Calu3 (cell line): ENCODE measurements at regions not wholly inside any gene's neighbourhood (a gene's known extent, or its start where the extent isn't known, plus 50 kb on each side); places are given as distances from the start of the nearest gene placed in this dataset.

Source experiments
- BruUV-seq: library from RNA; stranded (reverse); fragments of 400-500 nt; replicated peaks from 2 replicates; lab custom pipeline; 2021; lab: Mats Ljungman, UMichigan
- CTCF ChIA-PET: fragments of 300-600 bp; sonication (Branson Sonifier 250); formaldehyde crosslinking; loops from one replicate; lab custom pipeline; 2022; ENCODE audit warnings: antibody characterized with exemption; lab: Charles Lee
- DNase-seq: peaks from one replicate; pipeline ENCODE4 v3.0.0; 2022
- H3K27ac Mint-ChIP-seq: one replicate; pipeline ENCODE4 v1.8.0; 2022; ENCODE audit warnings: mixed read lengths; ENCODE audit not compliant: unreplicated experiment
- H3K27me3 Mint-ChIP-seq: one replicate; pipeline ENCODE4 v1.8.0; 2022; ENCODE audit warnings: mixed read lengths; ENCODE audit not compliant: unreplicated experiment
- H3K36me3 Mint-ChIP-seq: one replicate; pipeline ENCODE4 v1.8.0; 2022; ENCODE audit warnings: mild to moderate bottlenecking, moderate library complexity, mixed read lengths; ENCODE audit not compliant: insufficient read depth, unreplicated experiment
- H3K4me1 Mint-ChIP-seq: one replicate; pipeline ENCODE4 v1.8.0; 2022; ENCODE audit warnings: mild to moderate bottlenecking, low read depth, mixed read lengths; ENCODE audit not compliant: unreplicated experiment
- H3K4me3 Mint-ChIP-seq: one replicate; pipeline ENCODE4 v1.8.0; 2022; ENCODE audit warnings: mild to moderate bottlenecking, low read depth, moderate library complexity, mixed read lengths; ENCODE audit not compliant: unreplicated experiment
- H3K9me3 Mint-ChIP-seq: one replicate; pipeline ENCODE4 v1.8.0; 2022; ENCODE audit warnings: low read depth, mixed read lengths; ENCODE audit not compliant: unreplicated experiment
- CTCF ChIP-seq: fragments of 200-600 bp; IDR thresholded peaks from one replicate; pipeline ENCODE4 v1.8.0; 2022; ENCODE audit warnings: antibody characterized with exemption; ENCODE audit not compliant: unreplicated experiment
- intact Hi-C: fragments of 100-400 bp; cut with micrococcal nuclease; formaldehyde crosslinking; loops from one replicate; pipeline ENCODE4 v1.10.0; 2022; ENCODE audit not compliant: unreplicated experiment

- H3K9me3 Mint-ChIP-seq, result no peaks in the 10 kb centered on the region
- H3K36me3 Mint-ChIP-seq, result no peaks in the 10 kb centered on the region
- no TSS peak for BruUV-seq
- intact Hi-C loops, result no loop called here
- CTCF ChIA-PET, result no interaction called here
- no peaks in the 10 kb centered on the region for H3K4me1 Mint-ChIP-seq
- no peak overlapping the region for H3K4me3 Mint-ChIP-seq
- no peak for TF ChIP-seq CTCF
- no peak for DNase-seq
- H3K27me3 Mint-ChIP-seq, result no peaks in the 10 kb centered on the region
- H3K27ac Mint-ChIP-seq, result no peak overlapping the region
Measured at GRCh38 chr20:23283096-23283850, 67.3 kb upstream of the NXT1 start.

- Mint-ChIP-seq H3K27me3 (no peaks in the 10 kb centered on the region), H3K4me1 (no peaks in the 10 kb centered on the region), H3K9me3 (no peaks in the 10 kb centered on the region), H3K36me3 (no peaks in the 10 kb centered on the region), H3K27ac (no peak overlapping the region), H3K4me3 (no peak overlapping the region)
- DNase-seq, result no peak
- no TSS peak for BruUV-seq
- TF ChIP-seq CTCF, result no peak
- CTCF ChIA-PET, result no interaction called here
- intact Hi-C loops, result no loop called here
Measured at GRCh38 chr20:23282546-23282945, 68.0 kb upstream of the NXT1 start.

GRCh38 chr20:23282111-23282510, 68.5 kb upstream of the NXT1 start:
- intact Hi-C loops, result no loop called here
- Mint-ChIP-seq H3K27ac (no peak overlapping the region), H3K36me3 (no peaks in the 10 kb centered on the region), H3K4me3 (no peak overlapping the region), H3K4me1 (no peaks in the 10 kb centered on the region), H3K9me3 (no peaks in the 10 kb centered on the region), H3K27me3 (no peaks in the 10 kb centered on the region)
- no peak for TF ChIP-seq CTCF
- DNase-seq, result no peak
- CTCF ChIA-PET, result no interaction called here
- no TSS peak for BruUV-seq

- CTCF ChIA-PET, result no interaction called here
- H3K9me3 Mint-ChIP-seq, result no peaks in the 10 kb centered on the region
- intact Hi-C loops, result no loop called here
- no peaks in the 10 kb centered on the region for H3K27me3 Mint-ChIP-seq
- H3K27ac Mint-ChIP-seq, result no peak overlapping the region
- no peak for TF ChIP-seq CTCF
- no peaks in the 10 kb centered on the region for H3K4me1 Mint-ChIP-seq
- H3K4me3 Mint-ChIP-seq, result no peak overlapping the region
- DNase-seq, result no peak
- no peaks in the 10 kb centered on the region for H3K36me3 Mint-ChIP-seq
- BruUV-seq, result no TSS peak
Measured at GRCh38 chr20:23279836-23280235, 70.8 kb upstream of the NXT1 start.
